GM19397 (cell line): ENCODE measurements at regions not wholly inside any gene's neighbourhood (a gene's known extent, or its start where the extent isn't known, plus 50 kb on each side); places are given as distances from the start of the nearest gene placed in this dataset.

Experiments used
- ATAC-seq: cut with Tn5 transposase; IDR thresholded peaks from one replicate; pipeline ENCODE4 v1.9.1; 2021; ENCODE audit warnings: mild to moderate bottlenecking, moderate library complexity; ENCODE audit not compliant: unreplicated experiment

DNA sequence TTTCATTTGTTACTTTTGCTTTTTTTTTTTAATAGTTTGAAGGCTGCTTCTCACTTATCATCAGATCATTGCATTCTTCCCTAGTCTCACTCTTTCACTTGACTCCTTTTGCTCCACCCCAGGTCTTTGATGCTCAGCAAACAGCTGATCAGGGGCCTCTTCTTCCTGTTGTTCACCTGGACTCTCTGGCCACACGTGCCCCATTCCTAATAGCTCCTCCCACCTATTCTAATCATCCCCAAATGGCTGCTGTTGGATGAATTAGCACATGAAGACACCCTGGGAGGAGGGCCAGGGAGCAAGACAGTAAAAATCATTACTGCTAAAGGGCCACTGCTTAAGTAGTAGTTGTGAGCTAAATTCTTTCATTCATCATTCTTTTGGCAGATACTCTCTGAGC is 119.5 kb downstream of the MAB21L3 start:
- ATAC-seq, result no peak

DNA sequence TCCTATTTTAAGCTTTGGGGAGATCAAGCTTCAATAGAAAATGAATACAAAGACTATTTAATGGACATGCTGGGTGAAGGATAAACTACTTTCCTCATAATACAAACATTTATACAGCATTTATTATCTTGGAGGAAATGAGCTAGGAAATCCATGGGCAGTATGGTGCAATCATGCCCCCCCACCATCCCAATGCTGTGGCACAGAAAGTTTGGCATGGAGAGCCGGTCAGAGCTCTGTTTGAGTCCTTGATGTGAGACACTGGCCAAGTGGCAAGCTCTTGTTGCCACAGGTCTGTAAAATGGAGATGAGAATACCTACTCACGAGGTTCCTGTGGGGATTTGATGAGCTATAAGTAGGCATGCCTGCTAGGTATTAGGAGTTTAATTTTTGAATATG is 120.6 kb downstream of the MAB21L3 start:
- ATAC-seq, result no peak

DNA sequence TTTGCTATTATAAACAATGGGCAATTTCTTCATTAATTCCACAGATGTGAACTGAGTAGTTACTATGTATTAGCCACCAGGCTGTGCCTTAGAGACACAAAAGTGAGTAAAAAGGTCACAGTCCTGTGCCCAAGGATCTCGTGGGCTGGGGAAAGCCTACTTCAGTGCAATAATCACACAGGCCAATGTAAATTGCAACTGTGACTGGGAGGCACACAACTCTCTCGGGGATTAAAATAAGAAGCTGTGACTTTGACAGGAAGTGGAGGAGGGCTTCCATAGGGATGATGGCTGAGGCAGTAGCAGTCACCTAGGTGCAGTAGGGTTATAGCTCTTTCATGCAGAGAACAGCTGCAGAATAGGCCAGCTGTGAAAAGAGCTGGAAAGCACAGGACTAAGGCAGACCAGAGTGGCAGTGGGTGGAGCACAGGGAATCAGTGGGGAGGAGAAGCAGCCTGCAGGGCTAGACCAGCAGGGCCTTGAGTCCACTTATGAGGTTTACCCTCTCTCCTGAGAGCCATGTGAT is 121.9 kb downstream of the MAB21L3 start:
- ATAC-seq, result no peak

DNA sequence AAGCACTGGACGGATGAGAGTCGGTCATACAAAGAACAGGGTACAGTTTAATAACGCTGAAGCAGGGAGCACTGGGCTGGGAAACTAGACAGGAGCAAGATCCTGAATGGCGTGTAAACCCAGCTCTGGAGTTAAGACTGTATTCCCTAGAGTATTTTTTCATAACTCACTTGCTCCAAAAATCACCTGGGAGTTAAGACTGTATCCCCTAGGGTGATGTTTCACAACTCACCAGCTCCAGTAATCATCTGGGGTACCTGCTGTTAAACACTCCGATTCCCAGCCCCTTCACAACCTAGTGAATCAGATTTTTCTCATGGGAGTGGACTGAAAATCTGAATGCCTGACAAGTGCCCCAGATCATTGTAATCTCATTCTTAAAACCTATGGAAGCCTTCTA is 123.2 kb downstream of the MAB21L3 start:
- ATAC-seq, result no peak

DNA sequence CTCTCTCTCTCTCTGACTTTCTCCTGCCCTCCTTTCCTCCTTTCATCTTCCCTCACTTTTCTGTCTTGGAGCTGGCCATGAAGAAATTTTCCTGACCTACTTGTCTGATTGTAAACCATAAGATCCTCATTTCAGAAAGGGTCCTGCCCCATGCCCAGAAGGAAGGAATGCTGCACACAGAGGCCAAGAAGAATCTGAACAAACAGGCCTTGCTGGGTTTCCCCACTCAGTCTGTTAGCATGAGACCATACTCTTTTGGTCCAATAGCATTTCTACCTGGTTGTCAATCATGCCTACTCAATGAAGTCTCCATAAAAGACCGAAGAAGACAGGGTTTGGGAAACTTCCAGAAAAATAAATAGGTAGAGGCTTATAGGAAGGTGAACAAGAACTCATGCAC is 128.7 kb downstream of the MAB21L3 start:
- ATAC-seq, result no peak

DNA sequence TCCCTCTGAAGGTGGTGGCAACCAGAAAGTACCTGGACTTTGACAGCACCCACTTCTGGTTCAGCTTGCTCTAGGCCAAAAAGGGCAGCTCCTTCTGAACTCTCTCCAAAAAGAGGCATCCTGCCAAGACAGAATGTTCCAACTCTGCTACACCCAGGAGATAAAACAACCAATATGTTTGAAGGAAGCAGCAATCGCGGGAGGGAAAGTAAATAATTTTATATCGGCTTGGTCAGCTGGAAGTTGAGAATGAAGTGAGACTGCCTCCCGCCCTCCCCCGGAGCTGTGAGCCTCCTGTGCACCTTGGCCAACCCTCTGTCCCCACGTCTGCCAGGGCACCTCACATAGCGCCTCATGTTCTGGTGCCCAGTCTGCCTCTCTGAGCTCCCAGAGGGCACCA is 130.3 kb upstream of the ATP1A1 start:
- no peak for ATAC-seq

DNA sequence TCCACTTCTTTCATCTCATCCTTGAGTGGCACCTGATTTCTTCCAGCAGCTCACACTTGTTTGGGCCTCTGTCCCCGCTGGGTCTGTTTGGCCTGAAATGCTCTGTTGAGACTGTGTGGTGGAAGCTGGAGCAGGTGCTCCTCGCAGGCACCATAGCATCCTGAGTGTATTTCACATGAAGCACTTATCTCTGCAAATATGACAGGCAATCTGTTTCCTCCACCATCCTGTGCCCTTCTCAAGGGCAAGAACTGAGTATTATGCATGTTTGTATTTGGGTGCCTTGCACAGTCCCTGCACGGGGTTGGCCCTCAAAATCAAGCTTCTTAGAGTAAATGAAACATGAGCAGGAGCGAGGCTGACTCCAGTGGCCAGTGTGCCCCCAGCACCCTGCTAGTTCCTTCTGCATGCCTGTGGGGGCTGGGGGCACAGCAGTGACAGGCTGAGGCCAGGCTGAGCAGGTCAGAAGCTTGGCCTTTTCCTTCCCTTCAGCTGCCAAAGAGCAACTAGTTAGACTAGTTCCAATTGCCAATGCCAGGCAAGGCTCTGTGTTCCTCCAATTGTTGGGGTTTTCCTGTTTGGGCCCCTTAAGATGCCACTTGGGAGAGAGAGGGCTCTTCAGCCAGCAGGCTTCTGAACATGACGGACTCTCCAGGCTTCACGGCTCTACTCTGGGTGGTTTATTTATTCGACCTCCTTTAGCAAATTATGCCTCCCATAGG is 129.6 kb upstream of the ATP1A1 start:
- no peak for ATAC-seq

DNA sequence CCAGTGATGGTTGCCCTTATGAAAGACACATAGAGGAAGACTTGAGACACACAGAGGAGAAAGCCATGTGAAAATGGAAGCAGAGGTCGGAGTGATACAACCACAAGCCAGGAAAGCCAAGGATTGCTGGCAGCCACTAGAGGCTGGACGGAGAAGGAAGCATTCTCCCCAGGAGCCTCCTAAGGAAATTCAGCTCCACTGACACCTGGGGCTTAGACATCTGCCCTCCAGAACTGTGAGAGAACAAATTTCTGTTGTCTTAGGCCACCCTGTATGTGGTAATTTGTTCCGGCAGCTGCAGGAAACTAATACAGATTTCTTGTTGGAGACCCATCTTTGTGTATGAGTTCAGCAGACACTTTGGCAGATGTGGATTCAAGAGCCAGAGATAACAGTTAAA is 126.9 kb upstream of the ATP1A1 start:
- ATAC-seq, result no peak

DNA sequence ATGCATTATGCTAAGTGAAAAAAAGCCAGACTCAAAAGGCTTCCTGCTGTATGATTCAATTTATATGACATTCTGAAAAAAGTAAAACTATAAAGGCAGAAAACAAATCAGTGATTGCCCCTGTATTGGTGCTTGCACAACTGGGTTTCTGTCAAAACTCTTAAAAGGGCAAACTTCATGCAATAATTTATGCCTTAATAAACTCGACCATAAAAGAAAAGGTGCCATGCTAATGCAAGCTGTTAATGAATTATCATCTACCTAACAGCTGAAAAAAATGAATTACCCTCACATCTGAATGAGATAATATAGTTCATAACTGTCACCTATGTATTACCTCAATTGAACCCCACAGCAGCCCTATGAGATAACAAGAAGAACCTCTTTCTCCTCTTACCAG is 120.8 kb upstream of the ATP1A1 start:
- ATAC-seq, result no peak

DNA sequence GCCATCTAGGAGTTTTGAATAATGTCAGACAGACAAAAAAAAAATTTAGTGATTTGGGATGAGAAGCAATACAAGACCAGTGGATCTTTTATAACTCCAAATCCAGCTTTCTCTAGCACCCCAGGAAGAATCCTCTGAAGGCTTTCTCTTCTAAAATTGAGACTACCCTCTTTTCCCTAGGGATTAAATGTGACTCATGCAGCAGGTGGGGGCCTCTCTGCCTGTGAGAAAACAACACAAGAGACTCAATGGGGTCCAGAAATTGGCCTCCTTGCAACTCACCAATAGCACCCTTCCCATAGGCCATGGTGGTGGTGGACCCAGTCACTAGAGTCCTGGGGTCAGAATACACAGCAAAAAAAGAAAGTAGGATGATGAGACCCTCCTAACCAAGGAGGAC is 120.3 kb upstream of the ATP1A1 start:
- ATAC-seq, result no peak

DNA sequence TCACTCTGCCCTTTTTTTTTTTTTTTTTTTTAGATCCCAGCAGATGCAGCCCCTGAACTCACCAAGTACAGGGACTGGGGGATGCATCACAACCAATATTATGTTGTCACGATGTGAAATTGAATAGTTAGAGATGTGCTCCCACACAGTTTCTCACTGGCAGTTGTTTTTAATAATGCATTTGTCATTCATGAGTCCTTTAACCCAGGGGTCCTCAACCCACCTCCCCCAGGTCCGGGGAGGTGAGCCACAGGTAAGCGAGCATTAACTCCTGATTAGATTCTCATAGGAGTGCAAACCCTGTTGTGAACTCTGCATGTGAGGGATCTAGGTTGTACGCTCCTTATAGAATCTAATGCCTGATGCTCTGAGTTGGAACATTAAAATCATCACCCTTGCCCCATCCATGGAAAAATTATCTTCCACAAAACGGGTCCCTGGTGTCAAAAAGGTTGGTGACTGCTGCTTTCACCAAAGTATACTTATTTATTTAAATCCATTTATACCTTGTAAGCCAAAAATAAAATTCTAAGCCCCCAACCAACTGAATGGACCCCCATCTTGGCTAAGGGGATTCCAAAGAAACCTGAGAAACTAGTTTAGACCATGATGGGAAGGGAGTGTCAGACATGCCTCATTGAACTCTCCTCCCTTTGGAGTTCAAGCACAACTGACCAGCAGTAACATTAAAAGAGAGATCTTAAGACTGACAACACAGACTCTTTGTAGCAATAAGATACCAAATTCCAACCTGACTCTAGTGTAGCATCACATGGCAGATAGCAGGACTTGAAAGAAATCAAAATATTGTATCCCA is 119.3 kb upstream of the ATP1A1 start:
- no peak for ATAC-seq

DNA sequence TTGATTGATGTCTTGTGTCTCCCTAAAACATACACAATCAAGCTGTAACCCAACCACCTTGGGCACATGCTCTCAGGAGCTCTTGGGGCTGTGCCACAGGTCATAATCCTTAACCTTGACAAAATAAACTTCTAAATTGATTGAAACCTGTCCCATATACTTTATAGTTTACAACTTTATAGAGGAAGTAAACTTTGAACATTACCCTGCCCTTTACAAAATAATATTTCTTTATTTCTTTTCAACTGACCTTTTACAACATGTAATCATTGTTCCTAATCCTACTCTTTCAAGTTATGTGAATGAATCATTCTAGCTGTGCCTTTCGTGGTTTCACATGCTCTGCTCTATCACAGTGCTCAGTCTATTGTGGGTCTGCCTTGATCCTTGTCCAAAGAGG is 118.3 kb upstream of the ATP1A1 start:
- no peak for ATAC-seq

DNA sequence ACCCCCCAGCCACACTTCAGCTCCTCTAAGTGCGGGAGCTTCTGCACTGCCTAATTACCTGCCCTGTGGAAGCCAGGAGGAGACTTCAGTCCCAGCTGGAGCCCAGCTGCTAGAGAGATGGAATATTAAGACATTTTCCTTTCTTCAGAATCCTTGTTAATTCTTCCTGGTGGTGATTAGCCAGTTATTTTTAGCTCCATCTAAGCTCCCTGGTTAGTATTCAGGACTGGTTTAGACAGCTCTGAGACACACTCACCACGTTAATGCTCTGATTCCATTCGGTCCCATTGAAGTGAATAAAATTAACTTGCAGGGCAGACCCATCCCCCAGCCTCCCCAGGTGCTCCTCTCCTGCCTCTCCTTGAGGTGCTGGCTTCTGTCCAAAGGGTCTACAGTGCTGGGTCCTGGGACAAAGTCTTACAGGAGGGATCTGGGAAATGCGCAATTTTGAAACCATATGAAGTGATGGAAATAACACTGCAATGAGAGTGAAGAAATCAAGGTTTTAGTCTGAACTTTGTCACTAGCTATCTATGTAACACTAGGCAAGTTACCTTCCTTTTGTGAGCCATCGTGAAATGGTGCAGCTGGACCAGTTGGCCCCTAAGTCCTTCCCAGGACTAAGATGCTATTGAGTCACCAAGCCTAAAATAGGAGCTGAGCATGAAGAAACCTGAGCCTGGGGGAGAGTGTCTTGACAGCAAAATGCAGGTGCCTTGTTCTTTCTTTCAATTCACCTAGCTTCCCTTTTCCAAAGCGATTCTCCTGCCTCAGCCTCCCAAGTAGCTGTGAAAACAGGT is 117.4 kb upstream of the ATP1A1 start:
- no peak for ATAC-seq

DNA sequence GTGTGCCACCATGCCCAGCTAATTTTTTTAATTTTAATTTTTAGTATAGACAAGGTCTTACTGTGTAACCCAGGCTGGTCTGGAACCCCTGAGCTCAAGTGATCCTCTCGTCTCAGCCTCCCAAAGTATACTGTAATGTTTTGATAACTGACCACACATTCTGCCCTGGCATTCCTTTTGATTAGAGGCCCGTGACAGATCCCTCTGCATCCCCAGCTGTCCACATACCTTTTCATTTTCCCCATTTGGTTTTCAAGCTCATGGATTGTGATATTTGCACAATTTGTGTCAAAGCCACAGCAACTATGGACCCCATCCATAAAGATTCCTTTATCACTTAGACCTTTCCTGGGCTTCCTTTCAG is 116.8 kb upstream of the ATP1A1 start:
- no peak for ATAC-seq

DNA sequence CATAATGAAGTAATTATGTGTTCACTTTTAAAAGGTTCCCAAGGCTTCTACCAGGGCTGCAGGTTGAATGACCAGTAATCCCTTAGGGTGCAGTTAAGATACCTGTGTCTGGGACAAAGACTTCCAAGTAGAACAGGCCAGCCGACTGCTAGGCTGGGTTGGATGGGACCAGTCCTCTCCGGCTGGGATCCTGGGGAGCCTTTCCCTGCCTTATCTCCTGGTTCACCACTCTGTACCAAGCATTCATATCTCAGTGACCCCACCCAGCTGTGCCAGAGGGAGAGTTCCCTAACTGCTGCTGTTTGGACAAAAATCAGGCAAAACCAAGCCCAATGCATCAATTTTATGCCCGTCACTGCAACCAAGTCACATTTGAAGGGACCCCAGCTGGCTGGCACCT is 116.2 kb upstream of the ATP1A1 start:
- ATAC-seq, result no peak

DNA sequence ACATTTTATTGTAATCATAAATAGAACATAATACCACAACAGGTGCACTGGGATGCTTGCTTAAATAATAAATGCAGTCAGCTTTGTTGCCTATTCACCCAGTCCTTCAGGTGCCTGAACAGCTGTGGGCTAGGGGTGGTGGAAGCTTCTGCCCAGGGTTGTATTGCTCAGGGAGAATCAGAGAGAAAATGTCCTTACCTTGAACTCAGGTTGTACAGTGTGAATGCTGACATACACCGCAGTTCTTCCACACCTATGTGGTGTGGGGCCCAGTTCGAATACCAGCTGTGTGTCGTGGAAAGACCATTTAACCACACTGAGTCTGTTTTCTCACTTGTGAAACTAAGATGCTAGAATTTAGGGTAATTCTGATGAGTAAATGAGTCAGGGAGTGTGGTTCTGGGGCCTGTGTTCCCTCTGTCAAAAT is 115.7 kb upstream of the ATP1A1 start:
- ATAC-seq, result no peak

DNA sequence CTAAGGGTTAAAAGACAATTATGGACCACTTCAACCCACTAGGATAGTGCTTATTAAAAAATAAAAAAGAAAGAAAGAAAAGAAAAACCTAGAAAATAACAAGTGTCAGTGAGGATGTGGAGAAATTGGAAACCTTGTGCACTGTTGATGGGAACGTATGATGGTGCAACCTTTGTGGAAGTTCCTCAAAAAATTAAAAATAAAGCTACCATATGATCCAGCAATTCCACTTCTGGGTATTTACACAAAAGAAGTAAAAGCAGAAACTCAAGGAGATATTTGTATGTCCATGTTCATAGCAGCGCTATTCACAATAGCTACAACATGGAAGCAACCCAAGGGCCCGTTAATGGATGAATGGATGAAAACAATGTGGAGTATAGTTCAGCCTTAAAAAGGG is 115.2 kb upstream of the ATP1A1 start:
- no peak for ATAC-seq

DNA sequence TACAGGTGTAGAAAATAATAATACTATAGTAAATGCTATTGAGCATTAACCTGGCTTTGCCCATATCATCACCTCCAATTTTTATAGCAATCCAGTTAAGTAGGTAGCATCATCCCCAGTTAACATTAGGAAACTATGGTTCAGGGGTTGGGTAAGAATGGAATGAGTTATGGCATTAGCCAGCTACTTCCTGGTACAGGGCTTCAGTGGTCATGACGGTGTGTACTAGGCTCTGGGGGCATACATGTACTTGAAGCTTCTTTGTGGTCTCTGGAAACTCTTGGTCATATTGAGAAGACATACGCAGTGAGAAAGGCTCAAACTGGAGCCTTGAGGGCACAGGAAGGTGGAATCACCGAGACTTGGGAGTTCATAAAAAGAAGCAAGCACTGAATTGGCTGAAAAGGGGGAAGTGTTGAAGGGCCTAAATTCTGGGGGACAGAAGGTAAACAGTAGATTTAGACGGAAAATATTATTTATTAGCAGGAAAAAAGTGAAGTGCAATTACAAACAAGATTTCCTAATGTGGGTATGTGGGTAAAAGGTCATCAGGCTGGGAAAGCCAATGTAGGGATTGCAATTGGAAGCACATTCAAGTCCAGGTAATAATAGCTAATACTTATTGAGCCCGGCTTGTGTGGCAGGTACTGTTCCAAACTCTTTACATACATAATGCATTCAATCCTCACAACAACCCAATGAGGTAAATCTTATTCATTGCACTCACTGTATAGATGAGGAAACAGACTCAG is 114.2 kb upstream of the ATP1A1 start:
- no peak for ATAC-seq

DNA sequence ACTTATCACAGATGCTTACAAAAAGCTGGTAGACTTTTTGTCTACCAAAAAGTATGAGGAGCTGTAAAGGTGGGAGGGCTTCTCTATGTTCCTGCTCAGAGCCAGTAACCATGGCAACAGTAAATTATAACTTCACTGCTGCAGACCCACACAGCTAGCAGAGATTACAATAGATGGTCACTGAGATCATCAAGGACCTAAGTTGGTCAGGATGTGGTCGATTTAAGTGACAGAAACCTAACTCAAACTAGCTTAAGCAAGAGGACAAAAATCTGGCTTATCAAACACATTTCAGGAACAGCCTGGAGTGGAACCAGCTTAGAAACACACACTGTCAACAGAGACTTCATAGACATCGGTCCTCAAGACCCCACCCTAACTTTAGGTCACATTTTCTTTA is 113.4 kb upstream of the ATP1A1 start:
- ATAC-seq, result no peak

DNA sequence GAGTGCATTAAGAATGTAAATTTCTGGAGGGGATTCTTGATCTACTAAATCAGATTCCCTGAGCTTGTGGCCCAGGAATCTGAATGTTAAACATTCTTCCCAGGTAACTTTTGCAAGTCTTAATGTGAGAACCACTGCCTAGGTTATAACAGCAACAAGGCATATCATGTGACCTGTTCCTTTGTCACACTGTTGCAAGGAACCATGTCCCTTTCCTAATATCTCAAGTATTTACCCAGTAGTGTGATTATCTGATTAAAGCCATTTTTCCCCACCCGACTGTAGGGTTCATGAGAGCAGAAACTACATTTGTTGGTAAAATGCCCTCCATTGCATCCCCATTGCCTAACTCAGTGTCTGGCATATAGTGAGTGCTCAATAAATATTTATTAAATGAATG is 112.9 kb upstream of the ATP1A1 start:
- ATAC-seq, result no peak

DNA sequence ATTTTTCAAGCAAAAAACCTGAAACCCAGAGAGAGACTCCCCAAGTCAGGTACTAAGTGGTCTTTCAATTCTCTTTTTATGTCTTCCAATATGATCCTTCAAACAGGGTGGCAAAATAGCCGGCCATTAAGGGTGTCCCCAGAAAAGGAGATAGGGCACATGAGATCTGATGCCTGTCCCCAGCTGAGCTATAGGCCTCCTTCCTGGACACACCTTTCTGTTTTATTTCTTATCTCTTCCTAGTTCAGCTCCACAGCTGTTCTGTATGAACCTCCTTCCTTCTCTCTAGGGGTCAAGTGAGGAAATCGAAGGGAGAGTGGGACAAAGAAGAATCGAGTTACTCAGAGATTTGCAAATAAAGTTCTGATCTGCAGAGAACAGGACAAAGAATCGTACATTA is 112.4 kb upstream of the ATP1A1 start:
- no peak for ATAC-seq
